HepG2 (cell line): ENCODE measurements at regions not wholly inside any gene's neighbourhood (a gene's known extent, or its start where the extent isn't known, plus 50 kb on each side); places are given as distances from the start of the nearest gene placed in this dataset.

Experiments used
- ATF6 ChIP-seq: sonication (generic); formaldehyde crosslinking; conservative IDR thresholded peaks from 2 replicates; pipeline ENCODE4 v1.4.0; 2020; ENCODE audit warnings: missing genetic modification reagents
- BRD4 ChIP-seq: sonication (generic); formaldehyde crosslinking; IDR thresholded peaks from 2 replicates; pipeline ENCODE4 v1.4.0; 2020; ENCODE audit warnings: missing genetic modification reagents
- CTCF ChIP-seq: sonication (generic); formaldehyde crosslinking; IDR thresholded peaks from 2 replicates; pipeline ENCODE4 v1.5.0; 2020; ENCODE audit warnings: mild to moderate bottlenecking, missing genetic modification reagents, moderate library complexity
- ZNF672 ChIP-seq: sonication (generic); formaldehyde crosslinking; IDR thresholded peaks from 2 replicates; pipeline ENCODE4 v1.8.1; 2022; ENCODE audit warnings: missing genetic modification reagents

- TF ChIP-seq CTCF (CRISPR knock-in tag) (no peak), BRD4 (no peak), ATF6 (CRISPR knock-in tag) (no peak), ZNF672 (CRISPR knock-in tag) (no peak)
Observed at GRCh38 chr6:149138699-149139294, 178.7 kb upstream of the TAB2 start.
